Spinal cord (tissue), 9 donors: ENCODE measurements at regions not wholly inside any gene's neighbourhood (a gene's known extent, or its start where the extent isn't known, plus 50 kb on each side); places are given as distances from the start of the nearest gene placed in this dataset.

Experiments used
- DNase-seq, 6 donors: peaks; one replicate each; pipeline versions ENCODE4 v3.0.0 to v3.0.0-alpha.2; 2013 to 2015; ENCODE audit warnings: low spot score in 6 of 6, low read depth in 4 of 6
- H3K27ac ChIP-seq: one replicate; pipeline ENCODE4 v1.5.1; 2013; ENCODE audit warnings: low read depth, low read length, control low read depth
- H3K27me3 ChIP-seq: one replicate; pipeline ENCODE4 v1.6.1; 2013; ENCODE audit warnings: low read length; ENCODE audit not compliant: control insufficient read depth, insufficient read depth
- H3K36me3 ChIP-seq: one replicate; pipeline ENCODE4 v1.6.1; 2013; ENCODE audit warnings: low read length; ENCODE audit not compliant: control insufficient read depth, insufficient read depth
- H3K4me1 ChIP-seq: one replicate; pipeline ENCODE4 v1.6.1; 2013; ENCODE audit warnings: low read length; ENCODE audit not compliant: control insufficient read depth, insufficient read depth
- H3K4me3 ChIP-seq: one replicate; pipeline ENCODE4 v1.5.1; 2013; ENCODE audit warnings: low read depth, low read length, control low read depth
- H3K9me3 ChIP-seq: one replicate; pipeline ENCODE4 v1.6.1; 2013; ENCODE audit warnings: low read length; ENCODE audit not compliant: control insufficient read depth, insufficient read depth
- WGBS: methylation state at CpG from one replicate; pipeline ENCODE4 v1.1.5; 2013; ENCODE audit warnings: missing lambda C conversion rate; ENCODE audit not compliant: insufficient coverage; 5-methylcytosine and 5-hydroxymethylcytosine counted together
- donor health status: healthy.

GRCh38 chr15:69720536-69720935 is 267.9 kb downstream of the RPLP1 start:
- no peak overlapping the region for H3K4me3 ChIP-seq
- no peaks in the 10 kb centered on the region for H3K36me3 ChIP-seq
- H3K27me3 ChIP-seq: no peaks in the 10 kb centered on the region
- H3K27ac ChIP-seq: no peak overlapping the region
- 98% methylated on average over 3 of the region's 3 CpGs for WGBS
- DNase-seq: no peak
- H3K4me1 ChIP-seq: peaks cover 14% of the 10 kb centered on the region
- H3K9me3 ChIP-seq: no peaks in the 10 kb centered on the region

- peaks cover 28% of the 10 kb centered on the region for H3K4me1 ChIP-seq
- no peak overlapping the region for H3K4me3 ChIP-seq
- H3K27me3 ChIP-seq: no peaks in the 10 kb centered on the region
- DNase-seq: no peak
- WGBS: 86% methylated on average over 4 of the region's 5 CpGs
- no peak overlapping the region for H3K27ac ChIP-seq
- no peaks in the 10 kb centered on the region for H3K9me3 ChIP-seq
- no peaks in the 10 kb centered on the region for H3K36me3 ChIP-seq
These were observed 270.3 kb downstream of the RPLP1 start for GRCh38 chr15:69722924-69723323.

DNA sequence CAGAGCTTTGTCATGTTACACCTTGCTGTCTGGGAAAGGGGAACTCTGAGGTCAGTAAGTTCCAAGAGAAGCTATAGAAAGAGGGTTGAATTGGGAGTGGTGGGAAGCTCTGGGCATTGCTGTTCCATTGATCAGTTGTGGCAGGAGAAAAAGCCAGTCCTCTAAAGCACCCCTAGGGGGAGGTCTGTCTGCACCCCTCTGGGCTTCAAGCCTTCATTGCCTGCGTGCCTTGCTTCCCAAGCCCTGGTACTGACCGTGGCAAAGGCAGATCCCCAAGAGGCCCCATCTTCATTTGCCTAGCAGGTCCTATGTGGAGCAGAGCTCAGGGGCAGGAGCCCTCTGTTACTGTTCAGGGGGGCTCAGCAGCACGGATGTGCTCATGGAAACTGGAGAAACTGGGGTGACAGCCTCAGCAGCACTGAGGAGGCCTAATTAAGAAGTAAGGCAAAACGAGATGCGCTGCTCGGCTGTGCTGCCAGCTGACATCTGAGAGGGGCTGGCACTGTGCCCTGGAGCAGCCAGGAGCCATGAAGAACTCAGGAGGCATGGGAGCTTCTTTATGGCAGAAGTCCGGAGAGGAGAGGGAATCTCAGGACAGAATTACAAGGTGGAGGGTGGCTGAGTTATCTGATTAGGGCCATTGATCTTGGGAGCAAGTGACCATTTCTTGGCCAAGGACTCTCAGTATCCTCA is 270.9 kb downstream of the RPLP1 start:
- no peak overlapping the region for H3K4me3 ChIP-seq
- DNase-seq: peak in 2 of 6 donors; percentile 76 to 86
- peaks cover 28% of the 10 kb centered on the region for H3K4me1 ChIP-seq
- no peaks in the 10 kb centered on the region for H3K27me3 ChIP-seq
- no peaks in the 10 kb centered on the region for H3K9me3 ChIP-seq
- WGBS: 32% methylated on average over 7 of the region's 7 CpGs
- no peak overlapping the region for H3K27ac ChIP-seq
- H3K36me3 ChIP-seq: no peaks in the 10 kb centered on the region

DNA sequence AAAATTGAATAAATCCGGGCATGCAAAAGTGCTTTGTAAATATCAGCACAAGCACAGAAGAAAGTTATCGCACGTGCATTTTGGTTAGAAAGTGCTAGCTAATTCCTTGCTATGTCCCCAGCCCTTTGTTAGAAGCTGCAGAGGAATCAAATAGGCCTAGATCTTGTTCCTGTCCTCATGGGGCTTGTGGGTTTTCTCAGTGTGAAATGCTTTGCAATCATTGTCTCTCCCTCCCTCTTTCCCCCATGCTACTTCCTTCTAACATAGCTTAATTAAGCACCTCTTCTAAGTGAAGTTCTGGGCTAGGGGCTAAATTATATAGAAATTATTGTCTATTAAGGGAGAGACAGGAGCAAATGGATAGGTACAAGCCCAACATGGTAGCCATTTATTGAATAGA is 271.7 kb downstream of the RPLP1 start:
- no peaks in the 10 kb centered on the region for H3K27me3 ChIP-seq
- H3K27ac ChIP-seq: no peak overlapping the region
- WGBS: 86% methylated on average over 1 of the region's 3 CpGs
- H3K36me3 ChIP-seq: no peaks in the 10 kb centered on the region
- no peak for DNase-seq
- H3K4me1 ChIP-seq: peaks cover 26% of the 10 kb centered on the region
- H3K9me3 ChIP-seq: no peaks in the 10 kb centered on the region
- H3K4me3 ChIP-seq: no peak overlapping the region

- H3K27ac ChIP-seq: no peak overlapping the region
- no peaks in the 10 kb centered on the region for H3K36me3 ChIP-seq
- WGBS: 83% methylated on average over 4 of the region's 4 CpGs
- no peaks in the 10 kb centered on the region for H3K9me3 ChIP-seq
- H3K4me3 ChIP-seq: no peak overlapping the region
- H3K4me1 ChIP-seq: peaks cover 26% of the 10 kb centered on the region
- H3K27me3 ChIP-seq: no peaks in the 10 kb centered on the region
- DNase-seq: no peak
These were observed 272.7 kb downstream of the RPLP1 start for GRCh38 chr15:69725275-69725674.

DNA sequence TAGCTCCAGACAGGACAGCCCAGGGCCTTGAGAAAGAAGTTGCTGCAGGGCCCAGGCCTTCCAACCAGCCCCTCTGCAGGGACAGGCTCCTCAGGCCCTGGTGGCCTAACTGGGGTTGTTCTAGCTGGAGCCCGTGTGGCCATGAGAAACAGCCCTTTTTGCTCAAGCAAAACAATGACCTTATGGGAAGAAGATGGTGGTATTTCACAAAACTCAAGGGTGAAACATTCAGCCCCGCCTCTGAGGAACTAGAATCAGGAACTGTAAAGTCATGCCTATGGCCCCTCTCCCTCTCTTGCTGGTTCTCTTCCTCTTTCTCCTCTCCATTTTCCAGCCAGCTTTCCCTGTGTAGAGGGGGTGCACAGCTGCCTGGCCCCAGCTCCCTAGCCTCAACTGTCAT is 273.3 kb downstream of the RPLP1 start:
- no peak overlapping the region for H3K4me3 ChIP-seq
- H3K36me3 ChIP-seq: no peaks in the 10 kb centered on the region
- no peaks in the 10 kb centered on the region for H3K9me3 ChIP-seq
- no peak for DNase-seq
- WGBS: 83% methylated on average over 1 of the region's 2 CpGs
- H3K27me3 ChIP-seq: no peaks in the 10 kb centered on the region
- H3K27ac ChIP-seq: no peak overlapping the region
- peaks cover 26% of the 10 kb centered on the region for H3K4me1 ChIP-seq

- DNase-seq: no peak
- no peaks in the 10 kb centered on the region for H3K9me3 ChIP-seq
- H3K4me3 ChIP-seq: no peak overlapping the region
- H3K4me1 ChIP-seq: peaks cover 26% of the 10 kb centered on the region
- H3K27ac ChIP-seq: no peak overlapping the region
- H3K36me3 ChIP-seq: no peaks in the 10 kb centered on the region
- WGBS: 71% methylated on average over 7 of the region's 8 CpGs
- no peaks in the 10 kb centered on the region for H3K27me3 ChIP-seq
These were observed 274.7 kb downstream of the RPLP1 start for GRCh38 chr15:69727121-69727924.

DNA sequence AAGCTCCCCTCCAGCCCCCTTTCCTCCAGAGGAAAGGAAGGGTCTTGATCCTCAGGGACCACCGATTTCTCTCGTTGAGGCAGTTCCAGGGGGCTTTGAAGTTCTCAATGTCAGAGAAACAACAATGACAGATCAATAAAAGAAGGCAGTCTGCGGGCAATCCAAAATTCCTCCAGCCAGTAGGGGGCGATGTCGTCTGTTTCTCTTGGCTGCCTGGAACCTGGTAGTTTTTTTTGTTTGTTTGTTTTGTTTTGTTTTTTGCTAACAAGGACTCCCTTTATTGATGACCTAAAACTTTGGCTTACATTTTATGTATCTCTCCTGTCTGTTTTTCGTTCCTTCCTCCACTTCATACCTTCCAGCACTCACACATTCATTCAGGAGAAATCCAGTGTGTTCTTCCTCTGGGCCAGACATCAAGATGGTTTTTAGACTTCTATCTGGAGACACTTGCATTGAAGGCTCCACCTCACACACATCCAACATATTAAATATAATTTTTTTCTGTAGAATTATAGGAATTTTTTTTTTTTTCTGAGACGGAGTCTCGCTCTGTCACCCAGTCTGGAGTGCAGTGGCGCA is 276.6 kb downstream of the RPLP1 start:
- no peak overlapping the region for H3K4me3 ChIP-seq
- H3K4me1 ChIP-seq: peaks cover 14% of the 10 kb centered on the region
- no peak for DNase-seq
- no peak overlapping the region for H3K27ac ChIP-seq
- H3K36me3 ChIP-seq: no peaks in the 10 kb centered on the region
- WGBS: 55% methylated on average over 2 of the region's 9 CpGs
- H3K9me3 ChIP-seq: no peaks in the 10 kb centered on the region
- H3K27me3 ChIP-seq: no peaks in the 10 kb centered on the region

DNA sequence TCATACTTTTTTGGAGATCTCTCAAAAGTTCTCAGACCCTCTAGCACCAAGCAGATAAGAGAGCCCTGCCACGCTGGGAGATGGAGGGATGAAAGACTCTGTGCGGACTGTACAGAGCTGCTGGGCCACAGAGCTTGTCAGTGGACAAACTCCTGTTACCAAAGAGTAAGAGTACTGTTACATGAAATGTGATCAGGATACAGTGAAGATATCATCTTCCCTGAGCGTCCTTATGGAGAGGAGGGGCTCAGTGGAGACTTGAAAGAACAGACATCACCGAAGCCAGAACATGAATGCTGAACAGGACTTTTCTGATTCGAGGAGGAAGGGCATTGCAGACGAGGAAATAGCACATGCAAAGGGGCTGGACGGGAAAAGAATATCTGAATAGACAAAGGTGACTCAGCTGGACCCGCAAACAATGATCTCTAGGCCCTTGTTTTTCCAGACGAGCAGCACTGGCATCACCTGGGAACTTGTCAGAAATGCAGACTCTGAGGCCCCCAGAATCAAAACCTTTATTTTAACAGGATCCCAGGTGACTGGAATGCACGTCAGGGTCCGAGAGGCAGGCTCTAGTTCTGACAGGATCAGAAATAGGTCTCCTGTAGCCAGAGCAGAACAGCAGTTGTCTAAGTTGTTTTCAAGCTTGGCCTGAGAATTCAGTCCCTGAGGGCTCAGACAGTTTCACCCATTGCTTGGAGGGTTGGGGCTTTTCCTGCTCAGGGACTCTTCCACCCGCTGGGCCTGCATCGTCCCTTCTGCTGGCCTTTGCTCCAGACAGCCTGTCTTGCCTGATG is 277.9 kb downstream of the RPLP1 start:
- no peaks in the 10 kb centered on the region for H3K9me3 ChIP-seq
- no peak for DNase-seq
- no peak overlapping the region for H3K27ac ChIP-seq
- no peak overlapping the region for H3K4me3 ChIP-seq
- H3K4me1 ChIP-seq: peaks cover 23% of the 10 kb centered on the region
- H3K27me3 ChIP-seq: no peaks in the 10 kb centered on the region
- H3K36me3 ChIP-seq: no peaks in the 10 kb centered on the region
- WGBS: 66% methylated on average over 10 of the region's 13 CpGs
